GM12873 (cell line): ENCODE measurements at regions not wholly inside any gene's neighbourhood (a gene's known extent, or its start where the extent isn't known, plus 50 kb on each side); places are given as distances from the start of the nearest gene placed in this dataset.

Source experiments
- CTCF ChIP-seq: IDR thresholded peaks from 2 replicates; pipeline ENCODE4 v1.5.1; 2012; ENCODE audit warnings: low read depth, mild to moderate bottlenecking, moderate library complexity, low read length, control low read depth; ENCODE audit not compliant: insufficient read depth; ENCODE audit errors: missing control alignments

- TF ChIP-seq CTCF = no peak
Observed at GRCh38 chr6:103715269-103715668, 1144.5 kb downstream of the HACE1 start.

GRCh38 chr6:103707596-103708325 is 1152.0 kb downstream of the HACE1 start:
- no peak for TF ChIP-seq CTCF

GRCh38 chr6:103699769-103700168 is 1160.0 kb downstream of the HACE1 start:
- no peak for TF ChIP-seq CTCF

- no peak for TF ChIP-seq CTCF
Observed at GRCh38 chr6:103687430-103687829, 1172.3 kb downstream of the HACE1 start.

GRCh38 chr6:103680116-103680515 is 1179.6 kb downstream of the HACE1 start:
- no peak for TF ChIP-seq CTCF

GRCh38 chr6:103677290-103677689 is 1182.4 kb downstream of the HACE1 start:
- TF ChIP-seq CTCF = no peak

GRCh38 chr6:103675807-103676406 is 1183.8 kb downstream of the HACE1 start:
- TF ChIP-seq CTCF = no peak
